ENCODE measurements at regions not wholly inside any gene's neighbourhood (a gene's known extent, or its start where the extent isn't known, plus 50 kb on each side); places are given as distances from the start of the nearest gene placed in this dataset.

DNA sequence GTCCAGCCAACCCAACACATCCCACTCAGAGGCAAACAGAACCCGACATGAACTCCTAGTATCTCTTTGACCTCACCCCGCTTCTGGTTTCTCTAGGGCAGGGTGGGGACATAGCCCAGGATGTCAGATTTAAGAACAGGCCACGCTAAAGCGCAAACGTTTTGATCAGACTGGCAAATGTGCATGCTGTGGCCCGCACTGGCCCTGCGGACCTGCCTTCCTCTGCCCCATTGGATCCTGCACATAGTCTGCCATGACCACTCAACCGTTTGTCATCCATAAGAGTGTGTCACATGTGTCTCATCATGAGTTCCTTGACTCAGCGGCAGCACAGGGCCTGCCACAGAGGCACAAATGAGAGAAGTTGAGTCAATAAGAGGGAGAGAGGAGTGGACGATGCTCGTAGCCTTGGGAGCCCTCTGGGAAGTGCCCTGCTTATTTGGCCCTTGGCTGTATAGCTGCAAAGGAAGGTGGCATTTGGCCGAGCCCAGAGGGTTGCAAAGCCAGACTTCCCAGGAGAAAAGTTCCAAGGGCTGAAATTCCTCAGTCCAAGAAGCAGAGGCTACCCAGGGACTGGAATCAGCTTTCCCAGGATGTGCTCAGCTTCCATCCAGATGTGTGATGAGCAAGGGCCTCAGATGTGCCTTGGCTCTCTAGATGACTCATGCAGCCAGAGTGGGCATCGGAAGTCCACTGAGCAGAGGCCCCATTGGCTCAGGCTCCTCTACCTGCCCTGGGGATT lies 55.5 kb upstream of the SLCO2A1 start:
- TF ChIP-seq CSDC2 (CRISPR knock-in tag; IDR thresholded peaks at IDR 0.05) = no peak
- TF ChIP-seq, protein P1, sequence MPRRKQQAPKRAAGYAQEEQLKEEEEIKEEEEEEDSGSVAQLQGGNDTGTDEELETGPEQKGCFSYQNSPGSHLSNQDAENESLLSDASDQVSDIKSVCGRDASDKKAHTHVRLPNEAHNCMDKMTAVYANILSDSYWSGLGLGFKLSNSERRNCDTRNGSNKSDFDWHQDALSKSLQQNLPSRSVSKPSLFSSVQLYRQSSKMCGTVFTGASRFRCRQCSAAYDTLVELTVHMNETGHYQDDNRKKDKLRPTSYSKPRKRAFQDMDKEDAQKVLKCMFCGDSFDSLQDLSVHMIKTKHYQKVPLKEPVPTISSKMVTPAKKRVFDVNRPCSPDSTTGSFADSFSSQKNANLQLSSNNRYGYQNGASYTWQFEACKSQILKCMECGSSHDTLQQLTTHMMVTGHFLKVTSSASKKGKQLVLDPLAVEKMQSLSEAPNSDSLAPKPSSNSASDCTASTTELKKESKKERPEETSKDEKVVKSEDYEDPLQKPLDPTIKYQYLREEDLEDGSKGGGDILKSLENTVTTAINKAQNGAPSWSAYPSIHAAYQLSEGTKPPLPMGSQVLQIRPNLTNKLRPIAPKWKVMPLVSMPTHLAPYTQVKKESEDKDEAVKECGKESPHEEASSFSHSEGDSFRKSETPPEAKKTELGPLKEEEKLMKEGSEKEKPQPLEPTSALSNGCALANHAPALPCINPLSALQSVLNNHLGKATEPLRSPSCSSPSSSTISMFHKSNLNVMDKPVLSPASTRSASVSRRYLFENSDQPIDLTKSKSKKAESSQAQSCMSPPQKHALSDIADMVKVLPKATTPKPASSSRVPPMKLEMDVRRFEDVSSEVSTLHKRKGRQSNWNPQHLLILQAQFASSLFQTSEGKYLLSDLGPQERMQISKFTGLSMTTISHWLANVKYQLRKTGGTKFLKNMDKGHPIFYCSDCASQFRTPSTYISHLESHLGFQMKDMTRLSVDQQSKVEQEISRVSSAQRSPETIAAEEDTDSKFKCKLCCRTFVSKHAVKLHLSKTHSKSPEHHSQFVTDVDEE (CRISPR knock-in tag; IDR thresholded peaks at IDR 0.05) = no peak
- no peak for TF ChIP-seq RARB (CRISPR knock-in tag; IDR thresholded peaks at IDR 0.05)
- TF ChIP-seq ZNF8 (CRISPR knock-in tag; IDR thresholded peaks at IDR 0.05) = no peak
- no peak for TF ChIP-seq ARNTL (CRISPR knock-in tag; IDR thresholded peaks at IDR 0.05; ENCODE audit: borderline replicate concordance, low read depth)
- no peak for TF ChIP-seq TCF4 (CRISPR knock-in tag; IDR thresholded peaks at IDR 0.05; ENCODE audit: borderline replicate concordance)
- TF ChIP-seq, protein P2, sequence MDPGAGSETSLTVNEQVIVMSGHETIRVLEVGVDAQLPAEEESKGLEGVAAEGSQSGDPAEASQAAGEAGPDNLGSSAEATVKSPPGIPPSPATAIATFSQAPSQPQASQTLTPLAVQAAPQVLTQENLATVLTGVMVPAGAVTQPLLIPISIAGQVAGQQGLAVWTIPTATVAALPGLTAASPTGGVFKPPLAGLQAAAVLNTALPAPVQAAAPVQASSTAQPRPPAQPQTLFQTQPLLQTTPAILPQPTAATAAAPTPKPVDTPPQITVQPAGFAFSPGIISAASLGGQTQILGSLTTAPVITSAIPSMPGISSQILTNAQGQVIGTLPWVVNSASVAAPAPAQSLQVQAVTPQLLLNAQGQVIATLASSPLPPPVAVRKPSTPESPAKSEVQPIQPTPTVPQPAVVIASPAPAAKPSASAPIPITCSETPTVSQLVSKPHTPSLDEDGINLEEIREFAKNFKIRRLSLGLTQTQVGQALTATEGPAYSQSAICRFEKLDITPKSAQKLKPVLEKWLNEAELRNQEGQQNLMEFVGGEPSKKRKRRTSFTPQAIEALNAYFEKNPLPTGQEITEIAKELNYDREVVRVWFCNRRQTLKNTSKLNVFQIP (CRISPR knock-in tag; IDR thresholded peaks at IDR 0.05; ENCODE audit: borderline replicate concordance, low read depth) = no peak
- no peak for TF ChIP-seq ZFP3 (CRISPR knock-in tag; IDR thresholded peaks at IDR 0.05)
- no peak for TF ChIP-seq GLIS3 (CRISPR knock-in tag; IDR thresholded peaks at IDR 0.05)
- no peak for TF ChIP-seq SNAI2 (CRISPR knock-in tag; IDR thresholded peaks at IDR 0.05)

All from SK-N-SH treated with all-trans-retinoic acid at 6 μM for 48 hours (cell line).